ENCODE measurements at regions not wholly inside any gene's neighbourhood (a gene's known extent, or its start where the extent isn't known, plus 50 kb on each side); places are given as distances from the start of the nearest gene placed in this dataset.

DNA sequence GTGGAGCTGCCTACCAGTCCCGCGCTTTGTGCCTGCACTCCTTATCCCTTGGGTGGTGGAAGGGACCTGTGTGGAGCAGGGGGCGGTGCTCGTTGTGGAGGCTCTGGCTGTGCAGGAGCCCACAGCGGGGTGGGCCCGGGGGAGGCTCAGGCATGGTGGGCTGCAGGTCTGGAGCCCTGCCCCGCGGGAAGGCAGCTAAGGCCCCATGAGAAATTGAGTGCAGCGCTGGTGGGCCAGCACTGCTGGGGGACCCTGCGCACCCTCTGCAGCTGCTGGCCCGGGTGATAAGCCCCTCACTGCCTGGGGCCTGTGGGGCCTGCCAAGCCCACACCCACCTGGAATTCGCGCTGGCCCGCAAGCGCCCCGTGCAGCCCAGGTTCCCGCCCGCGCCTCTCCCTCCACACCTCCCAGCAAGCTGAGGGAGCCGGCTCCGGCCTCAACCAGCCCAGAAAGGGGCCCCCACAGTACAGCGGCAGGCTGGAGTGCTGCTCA, 859.6 kb upstream of the KCND2 start:
- H3K36me3 Mint-ChIP-seq (ENCODE audit: low read depth, unreplicated experiment): no peaks in the 10 kb centered on the region
- H3K4me1 Mint-ChIP-seq (ENCODE audit: unreplicated experiment): no peaks in the 10 kb centered on the region
- H3K9me3 Mint-ChIP-seq (ENCODE audit: unreplicated experiment): no peaks in the 10 kb centered on the region
- TF ChIP-seq, protein P1, sequence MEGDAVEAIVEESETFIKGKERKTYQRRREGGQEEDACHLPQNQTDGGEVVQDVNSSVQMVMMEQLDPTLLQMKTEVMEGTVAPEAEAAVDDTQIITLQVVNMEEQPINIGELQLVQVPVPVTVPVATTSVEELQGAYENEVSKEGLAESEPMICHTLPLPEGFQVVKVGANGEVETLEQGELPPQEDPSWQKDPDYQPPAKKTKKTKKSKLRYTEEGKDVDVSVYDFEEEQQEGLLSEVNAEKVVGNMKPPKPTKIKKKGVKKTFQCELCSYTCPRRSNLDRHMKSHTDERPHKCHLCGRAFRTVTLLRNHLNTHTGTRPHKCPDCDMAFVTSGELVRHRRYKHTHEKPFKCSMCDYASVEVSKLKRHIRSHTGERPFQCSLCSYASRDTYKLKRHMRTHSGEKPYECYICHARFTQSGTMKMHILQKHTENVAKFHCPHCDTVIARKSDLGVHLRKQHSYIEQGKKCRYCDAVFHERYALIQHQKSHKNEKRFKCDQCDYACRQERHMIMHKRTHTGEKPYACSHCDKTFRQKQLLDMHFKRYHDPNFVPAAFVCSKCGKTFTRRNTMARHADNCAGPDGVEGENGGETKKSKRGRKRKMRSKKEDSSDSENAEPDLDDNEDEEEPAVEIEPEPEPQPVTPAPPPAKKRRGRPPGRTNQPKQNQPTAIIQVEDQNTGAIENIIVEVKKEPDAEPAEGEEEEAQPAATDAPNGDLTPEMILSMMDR (IDR thresholded peaks at IDR 0.05; ENCODE audit: unreplicated experiment): no peak
- no peak overlapping the region for H3K27ac Mint-ChIP-seq (ENCODE audit: unreplicated experiment)
- H3K27me3 Mint-ChIP-seq (ENCODE audit: unreplicated experiment): no peaks in the 10 kb centered on the region
- DNase-seq (ENCODE audit: low spot score): no peak
- H3K4me3 Mint-ChIP-seq (ENCODE audit: unreplicated experiment): no peak overlapping the region

DNA sequence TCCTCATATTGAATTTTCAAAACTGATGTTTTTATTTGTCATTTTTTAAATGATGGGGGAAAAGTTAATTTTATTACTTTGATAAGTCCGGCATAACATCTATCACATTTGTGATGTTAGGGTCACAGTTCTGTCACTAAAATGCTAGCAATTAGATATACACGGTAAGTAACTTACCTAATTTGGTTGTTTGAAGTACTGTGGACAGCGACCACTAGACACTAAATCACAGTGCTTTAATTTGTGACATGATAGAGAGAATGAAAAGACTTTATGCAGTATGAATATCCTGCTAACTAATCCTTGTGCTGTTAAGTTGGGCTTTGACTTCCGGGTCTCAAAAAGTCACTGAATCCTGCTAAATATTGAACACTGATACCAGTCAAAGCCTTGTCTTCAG, 857.3 kb upstream of the KCND2 start:
- Mint-ChIP-seq H3K4me1 (ENCODE audit: unreplicated experiment) (no peaks in the 10 kb centered on the region), H3K9me3 (ENCODE audit: unreplicated experiment) (no peaks in the 10 kb centered on the region), H3K4me3 (ENCODE audit: unreplicated experiment) (no peak overlapping the region), H3K36me3 (ENCODE audit: low read depth, unreplicated experiment) (no peaks in the 10 kb centered on the region), H3K27me3 (ENCODE audit: unreplicated experiment) (no peaks in the 10 kb centered on the region), H3K27ac (ENCODE audit: unreplicated experiment) (no peak overlapping the region)
- TF ChIP-seq, protein P1 (IDR thresholded peaks at IDR 0.05; ENCODE audit: unreplicated experiment): no peak
- DNase-seq (ENCODE audit: low spot score): no peak

DNA sequence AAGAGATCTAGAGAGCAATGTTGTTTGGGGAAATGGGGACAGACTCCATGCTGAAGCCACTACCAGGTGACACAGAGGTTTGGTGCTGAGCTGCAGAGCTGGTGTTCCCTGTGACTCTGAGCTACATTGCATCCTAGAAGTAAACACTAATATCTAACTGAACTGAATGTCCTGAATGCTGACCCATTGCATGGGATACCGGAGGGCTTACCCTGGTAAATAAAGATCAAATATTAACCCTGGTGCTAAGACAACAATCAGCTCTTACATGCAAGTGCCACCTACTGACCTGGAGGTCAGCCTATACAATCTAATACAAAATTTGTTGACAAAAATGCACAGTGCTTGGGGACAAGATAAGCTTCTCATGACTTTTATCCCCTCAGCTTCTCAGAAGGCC, 851.3 kb upstream of the KCND2 start:
- no peak for DNase-seq (ENCODE audit: low spot score)
- H3K27ac Mint-ChIP-seq (ENCODE audit: unreplicated experiment): no peak overlapping the region
- no peaks in the 10 kb centered on the region for H3K36me3 Mint-ChIP-seq (ENCODE audit: low read depth, unreplicated experiment)
- no peaks in the 10 kb centered on the region for H3K9me3 Mint-ChIP-seq (ENCODE audit: unreplicated experiment)
- H3K4me1 Mint-ChIP-seq (ENCODE audit: unreplicated experiment): no peaks in the 10 kb centered on the region
- H3K27me3 Mint-ChIP-seq (ENCODE audit: unreplicated experiment): no peaks in the 10 kb centered on the region
- no peak overlapping the region for H3K4me3 Mint-ChIP-seq (ENCODE audit: unreplicated experiment)
- TF ChIP-seq, protein P1 (IDR thresholded peaks at IDR 0.05; ENCODE audit: unreplicated experiment): no peak

DNA sequence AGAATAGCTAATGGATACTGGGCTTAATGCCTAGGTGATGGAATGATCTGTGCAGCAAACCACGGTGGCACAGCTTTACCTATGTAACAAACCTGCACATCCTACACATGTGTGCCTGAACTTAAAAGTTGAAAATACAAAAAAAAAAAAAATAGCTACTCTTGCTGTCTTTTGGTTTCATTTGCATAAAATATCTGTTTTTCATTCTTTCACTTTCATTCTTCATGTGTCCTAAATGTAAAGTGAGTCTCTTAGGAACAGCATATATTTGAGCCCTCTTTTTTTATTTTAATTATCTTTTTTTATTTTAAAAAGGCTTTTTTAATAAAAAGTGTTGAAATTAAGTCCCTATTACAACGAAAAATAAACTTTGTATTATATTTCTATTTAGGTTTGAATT, 836.1 kb upstream of the KCND2 start:
- H3K9me3 Mint-ChIP-seq (ENCODE audit: unreplicated experiment): no peaks in the 10 kb centered on the region
- H3K4me1 Mint-ChIP-seq (ENCODE audit: unreplicated experiment): no peaks in the 10 kb centered on the region

DNA sequence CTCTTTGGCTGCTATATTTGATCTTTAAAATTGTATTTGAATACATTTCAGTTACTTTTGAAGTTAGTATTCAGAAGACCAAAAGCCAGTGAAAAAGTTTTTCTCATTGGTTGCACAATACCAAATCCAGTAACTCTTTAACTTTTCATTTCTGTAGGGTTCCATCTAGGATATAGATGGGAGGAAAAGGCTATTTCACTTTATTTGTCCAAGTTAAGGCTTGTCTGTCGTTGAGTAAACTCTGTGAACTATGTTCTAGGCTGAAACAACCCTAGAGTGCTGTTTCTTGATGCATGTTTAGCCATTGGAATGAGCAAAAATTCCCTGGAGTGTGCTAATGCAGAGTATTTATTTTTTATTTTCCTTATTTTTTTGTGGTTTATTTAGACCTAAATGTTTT, 834.7 kb upstream of the KCND2 start:
- H3K4me3 Mint-ChIP-seq (ENCODE audit: unreplicated experiment): no peak overlapping the region
- no peaks in the 10 kb centered on the region for H3K27me3 Mint-ChIP-seq (ENCODE audit: unreplicated experiment)
- no peaks in the 10 kb centered on the region for H3K36me3 Mint-ChIP-seq (ENCODE audit: low read depth, unreplicated experiment)
- DNase-seq (ENCODE audit: low spot score): no peak
- H3K27ac Mint-ChIP-seq (ENCODE audit: unreplicated experiment): no peak overlapping the region
- TF ChIP-seq, protein P1 (IDR thresholded peaks at IDR 0.05; ENCODE audit: unreplicated experiment): no peak
- no peaks in the 10 kb centered on the region for H3K4me1 Mint-ChIP-seq (ENCODE audit: unreplicated experiment)
- H3K9me3 Mint-ChIP-seq (ENCODE audit: unreplicated experiment): no peaks in the 10 kb centered on the region

More for the DNA sequence above, 836.1 kb upstream of the KCND2 start:
- no peak for DNase-seq (ENCODE audit: low spot score)
- TF ChIP-seq, protein P1 (IDR thresholded peaks at IDR 0.05; ENCODE audit: unreplicated experiment): no peak
- H3K36me3 Mint-ChIP-seq (ENCODE audit: low read depth, unreplicated experiment): no peaks in the 10 kb centered on the region
- H3K4me3 Mint-ChIP-seq (ENCODE audit: unreplicated experiment): no peak overlapping the region
- H3K27me3 Mint-ChIP-seq (ENCODE audit: unreplicated experiment): no peaks in the 10 kb centered on the region
- no peak overlapping the region for H3K27ac Mint-ChIP-seq (ENCODE audit: unreplicated experiment)
